Ishikawa (cell line): ENCODE measurements at regions not wholly inside any gene's neighbourhood (a gene's known extent, or its start where the extent isn't known, plus 50 kb on each side); places are given as distances from the start of the nearest gene placed in this dataset.

Experiments used
- CREB1 ChIP-seq: IDR thresholded peaks from 2 replicates; pipeline ENCODE4 v1.6.1; 2012; ENCODE audit warnings: low read depth
- EGR1 ChIP-seq: IDR thresholded peaks from 2 replicates; pipeline ENCODE4 v1.6.1; 2012
- EP300 ChIP-seq: IDR thresholded peaks from 2 replicates; pipeline ENCODE4 v1.6.1; 2012; ENCODE audit warnings: borderline replicate concordance
- FOXM1 ChIP-seq: IDR thresholded peaks from 2 replicates; pipeline ENCODE4 v1.6.1; 2012; ENCODE audit warnings: low read depth, borderline replicate concordance
- RAD21 ChIP-seq: IDR thresholded peaks from 2 replicates; pipeline ENCODE4 v1.6.1; 2012; ENCODE audit warnings: low read depth
- USF1 ChIP-seq: IDR thresholded peaks from 2 replicates; pipeline ENCODE4 v1.6.1; 2012

DNA sequence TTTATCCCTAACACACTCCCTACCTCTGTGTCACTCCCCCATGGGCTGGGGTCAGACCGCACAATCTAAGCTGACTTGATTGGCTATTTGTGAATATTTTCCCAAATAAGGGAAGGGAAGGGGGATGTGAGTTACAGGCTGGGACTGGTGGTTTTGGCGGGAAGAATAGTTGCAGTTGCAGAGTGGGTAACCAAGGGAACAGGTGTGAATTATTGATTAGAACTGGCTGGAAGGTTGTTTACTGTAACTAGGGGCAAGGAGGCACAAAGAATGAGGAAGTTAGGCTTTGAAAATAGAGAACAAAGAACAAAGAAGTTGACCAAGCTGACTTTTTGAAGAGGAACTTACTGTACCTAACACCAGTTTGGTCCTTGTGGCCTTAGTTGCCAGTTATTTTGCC lies 88.0 kb upstream of the XAGE2 start:
- TF ChIP-seq CREB1 (no peak), EP300 (no peak), FOXM1 (no peak), USF1 (no peak), EGR1 (no peak), RAD21 (no peak)
